LHCN-M2 (cell line): ENCODE measurements at regions not wholly inside any gene's neighbourhood (a gene's known extent, or its start where the extent isn't known, plus 50 kb on each side); places are given as distances from the start of the nearest gene placed in this dataset.
A peak's percentile ranks its signal among the peaks of the same experiment; 100 is the strongest.

ENCODE experiments used
- DNase-seq: peaks from one replicate; pipeline ENCODE4 v3.0.0-alpha.2; 2012; ENCODE audit warnings: low read depth

DNA sequence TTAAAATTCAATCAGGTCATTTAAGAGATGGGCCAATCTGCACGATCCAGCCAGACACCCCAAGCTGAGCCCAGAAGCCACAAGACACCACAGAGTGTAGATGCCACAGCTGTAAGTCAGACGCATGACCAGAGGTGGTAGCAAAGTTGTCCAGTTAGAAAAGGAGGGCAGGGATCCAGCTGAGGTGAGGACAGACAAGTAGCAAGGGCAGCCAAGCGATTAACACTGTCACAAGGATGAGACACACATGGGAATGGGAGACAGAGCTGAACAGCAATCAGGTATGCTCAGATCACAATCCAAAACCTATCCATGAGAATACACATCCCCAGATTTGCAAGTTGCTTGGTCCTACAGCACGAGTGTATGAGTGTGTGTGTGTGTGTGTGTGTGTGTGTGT lies 143.4 kb upstream of the STK17B start:
- DNase-seq: peak; percentile 80

DNA sequence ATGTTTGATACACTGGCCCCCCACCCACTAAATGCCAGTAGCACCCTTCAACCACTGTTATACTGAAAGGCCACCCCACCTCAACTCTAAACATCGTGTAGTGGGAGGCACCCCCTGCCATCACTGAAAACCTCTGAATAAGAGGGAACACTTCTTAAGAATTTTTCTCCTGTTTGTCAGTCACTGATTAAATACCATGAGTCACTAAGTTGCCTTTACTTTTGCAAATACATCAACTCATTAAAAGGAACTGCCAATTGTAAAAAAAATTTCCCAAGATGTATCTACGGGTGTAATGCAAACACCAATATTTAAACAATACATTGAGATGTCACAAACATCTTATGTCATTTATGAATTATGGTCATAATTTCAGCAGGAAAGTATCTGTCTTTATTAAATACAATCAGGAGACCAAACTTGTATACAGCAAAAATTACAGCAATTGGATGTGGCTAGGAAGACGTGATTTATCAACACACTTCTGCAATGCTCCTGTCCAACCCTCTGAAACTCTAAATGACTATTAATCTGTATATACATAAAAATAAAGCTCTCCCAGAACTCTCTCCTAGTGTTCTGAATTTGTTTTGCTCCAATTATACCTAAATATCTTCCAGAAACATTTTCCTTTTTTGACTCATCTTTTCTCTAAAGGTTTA lies 144.1 kb upstream of the STK17B start:
- DNase-seq: peak; percentile 67

DNA sequence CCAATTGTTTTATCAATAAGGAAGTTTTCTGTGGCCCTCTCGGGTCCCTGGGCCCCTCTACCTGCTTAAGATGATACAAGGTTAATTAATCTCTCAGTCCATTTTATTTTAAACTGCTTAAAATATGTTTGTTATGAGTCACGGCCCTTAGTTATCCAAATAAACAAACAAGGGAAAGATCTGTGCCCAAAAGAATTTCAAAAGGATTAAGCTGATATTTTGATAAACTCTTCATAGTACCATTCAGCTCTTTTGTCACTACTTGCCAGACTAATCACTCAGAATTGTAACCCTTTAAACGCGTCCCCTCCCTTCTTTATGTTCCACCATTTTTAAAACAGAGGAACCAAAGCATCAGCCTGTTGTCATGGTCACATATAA lies 144.7 kb upstream of the STK17B start:
- peak; percentile 82 for DNase-seq

DNA sequence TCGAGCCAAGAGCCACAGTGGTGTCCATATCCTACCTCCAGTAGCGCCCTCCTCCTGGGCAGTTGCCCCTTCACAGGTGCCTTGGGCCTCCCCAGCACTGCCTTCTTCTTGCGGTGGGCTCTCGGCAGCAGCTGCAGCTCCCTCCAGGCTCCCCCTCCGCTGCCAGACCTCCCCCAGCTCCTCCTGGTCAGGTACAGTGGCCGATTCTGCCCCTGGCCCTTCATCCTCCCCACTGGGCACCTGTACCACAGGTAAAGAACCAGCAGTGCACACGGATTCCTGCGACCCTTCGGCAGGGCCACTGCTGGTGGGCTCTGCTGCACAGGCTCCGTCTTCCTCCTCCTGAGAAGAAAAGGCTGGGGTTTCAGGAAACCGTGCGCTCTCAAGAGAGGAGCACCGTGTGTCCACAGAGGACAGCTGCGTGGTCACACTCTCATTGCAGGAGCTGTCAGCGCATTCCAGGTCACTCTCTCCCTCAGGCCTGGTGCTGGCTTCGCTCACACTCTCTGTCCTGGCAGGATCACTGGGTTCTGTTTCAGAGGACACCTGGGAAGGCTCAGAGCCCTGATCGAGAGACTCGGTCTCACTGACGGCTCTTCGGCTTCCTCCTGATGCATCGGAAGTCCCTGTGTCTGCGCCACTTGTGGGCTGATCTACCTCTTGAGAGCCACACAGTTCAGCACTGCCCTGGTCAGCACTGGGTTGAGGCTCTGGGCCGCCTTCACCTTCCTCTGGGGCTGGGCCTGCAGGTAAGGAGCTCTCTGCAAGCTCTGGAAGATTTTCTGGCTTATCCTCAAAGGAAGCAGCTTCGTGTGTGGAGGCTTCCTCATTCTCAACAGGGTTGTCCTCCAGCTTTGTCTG lies 147.4 kb upstream of the STK17B start:
- DNase-seq: no peak

DNA sequence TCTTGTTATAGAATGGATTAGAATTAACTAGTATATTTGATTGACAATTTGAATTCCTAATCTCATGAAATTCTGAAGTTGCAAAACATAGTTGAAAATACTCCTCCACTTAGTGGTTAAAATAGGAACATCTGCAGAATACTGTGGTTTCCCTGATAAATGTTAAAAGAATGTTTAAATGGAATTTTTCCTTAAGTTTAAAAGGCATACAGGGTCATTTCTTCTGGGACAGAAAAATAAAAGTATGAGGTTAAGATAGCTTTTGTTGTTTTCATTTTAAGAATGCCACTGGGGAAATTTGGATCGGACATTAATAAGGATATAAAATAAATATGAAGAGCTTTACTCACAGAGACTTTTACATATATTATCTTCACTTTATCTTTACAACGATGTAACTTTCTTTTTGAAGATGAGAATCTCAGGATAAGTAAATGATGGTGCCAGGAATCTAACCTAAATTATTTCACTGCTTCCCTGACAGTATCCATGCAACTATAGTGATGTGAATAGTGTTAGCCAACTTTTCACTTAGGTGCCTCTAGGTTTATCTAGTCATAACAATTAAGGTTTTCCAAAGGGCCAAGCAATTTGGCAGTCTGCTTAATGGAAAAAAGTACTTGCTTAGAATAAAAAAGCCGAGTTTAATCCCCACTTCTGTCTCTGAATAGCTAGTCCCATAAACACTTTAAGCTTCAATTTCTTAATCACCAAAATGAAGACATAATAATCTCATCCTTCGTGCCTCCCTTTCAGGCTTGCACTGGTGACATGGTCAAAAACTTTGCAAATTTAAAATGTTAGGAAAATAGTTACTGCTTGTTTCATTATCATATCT lies 151.8 kb upstream of the STK17B start:
- DNase-seq: peak; percentile 73

DNA sequence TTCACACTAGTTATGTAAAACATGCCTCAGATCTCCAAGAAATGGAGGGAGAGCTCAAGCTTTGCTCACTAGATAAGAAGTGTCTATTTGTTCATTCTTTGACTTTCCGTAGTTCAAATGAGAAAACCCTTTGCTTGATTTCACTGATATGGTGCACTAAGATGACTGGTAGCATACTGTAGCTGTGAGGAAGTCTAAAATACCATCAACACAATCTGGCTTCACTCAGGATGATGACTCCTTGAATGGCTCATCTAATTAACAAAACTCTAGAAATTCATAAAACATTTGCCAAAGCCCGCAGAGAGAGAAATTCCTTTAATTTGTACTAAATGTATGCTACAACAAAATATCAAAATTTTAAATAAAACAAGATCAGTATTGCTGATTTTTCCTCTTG lies 152.8 kb upstream of the STK17B start:
- peak; percentile 15 for DNase-seq

DNA sequence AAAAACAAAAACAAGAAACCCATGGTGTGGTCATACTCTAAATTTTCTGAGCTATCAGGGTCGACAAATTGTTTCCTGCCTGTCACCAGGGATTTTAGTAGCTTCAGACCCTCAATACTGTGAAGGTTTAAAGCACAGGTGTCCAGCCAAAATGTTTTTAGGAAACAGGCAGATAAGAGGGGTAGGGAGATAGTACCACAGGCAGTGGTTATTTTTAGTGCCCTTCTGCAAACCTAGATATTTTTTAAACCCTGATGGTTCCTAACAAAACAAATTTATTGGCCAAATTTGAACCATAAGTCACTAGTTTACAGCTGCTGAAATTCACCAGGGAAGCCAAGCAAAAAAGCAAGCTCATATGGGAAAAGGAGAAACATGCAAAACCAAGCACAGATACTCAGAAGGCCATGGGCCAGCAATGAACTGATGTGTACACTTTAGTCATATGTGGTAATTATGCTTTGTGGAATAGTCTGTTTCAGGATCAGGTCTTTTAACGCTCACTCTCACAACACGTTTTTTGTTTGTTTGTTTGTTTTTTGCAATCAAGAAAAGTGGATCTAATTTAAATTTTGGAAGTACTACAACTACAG lies 156.8 kb upstream of the STK17B start:
- peak; percentile 14 for DNase-seq

DNA sequence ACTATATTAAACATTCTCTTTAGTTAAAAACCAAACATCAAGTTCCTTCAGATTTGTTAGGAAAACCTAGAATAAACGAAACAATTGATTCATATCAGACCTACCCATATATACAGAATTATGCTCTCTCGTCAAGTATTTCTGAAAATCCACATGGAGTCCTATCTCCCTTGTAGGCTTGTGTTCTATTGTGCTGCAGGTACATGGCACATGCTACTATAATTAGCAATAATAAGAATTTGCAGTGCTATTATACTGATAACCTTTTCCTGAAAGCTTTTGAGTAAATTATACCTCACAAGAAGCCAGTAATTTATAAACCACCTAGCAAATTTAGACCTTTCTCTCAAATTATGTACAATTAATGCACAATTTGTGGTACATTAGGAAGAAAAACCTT lies 158.6 kb upstream of the STK17B start:
- DNase-seq: no peak

DNA sequence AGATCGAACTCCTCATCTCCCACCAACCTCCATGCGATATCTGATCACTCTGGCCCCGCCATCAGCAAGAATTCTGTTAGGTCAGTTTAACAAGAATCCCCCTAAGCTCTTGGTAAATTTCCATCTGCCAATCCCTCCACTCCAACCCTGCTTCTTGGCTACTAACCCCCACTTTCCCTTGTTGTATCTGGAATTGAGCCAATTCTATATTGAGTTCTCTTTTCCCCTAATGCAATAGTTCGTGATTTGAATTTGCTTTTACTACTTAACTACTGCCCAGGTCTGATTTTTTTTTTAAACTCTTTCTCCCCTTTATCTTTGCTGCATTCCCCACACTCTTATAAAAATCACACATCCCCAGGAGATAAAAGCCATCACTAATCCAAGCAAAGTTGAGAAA lies 159.3 kb upstream of the STK17B start:
- no peak for DNase-seq

DNA sequence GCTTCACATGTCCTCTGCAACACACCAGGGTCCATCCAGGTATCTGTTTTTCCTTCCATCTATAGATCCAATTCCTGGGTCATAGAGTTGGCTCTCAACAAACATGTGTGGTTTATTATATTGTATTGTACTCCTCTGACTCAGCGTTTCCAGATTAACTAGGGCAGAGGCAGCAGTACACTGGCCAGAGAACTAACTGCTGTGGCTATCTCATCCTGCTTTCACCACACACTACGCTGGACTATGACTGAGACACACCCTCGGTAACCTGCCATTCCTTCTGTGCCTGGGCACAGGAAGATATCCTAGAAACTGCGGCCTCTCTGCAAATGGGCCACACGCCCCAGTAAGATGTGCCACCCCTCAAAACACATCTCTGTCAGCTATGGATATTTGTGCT lies 159.8 kb upstream of the STK17B start:
- peak; percentile 73 for DNase-seq

DNA sequence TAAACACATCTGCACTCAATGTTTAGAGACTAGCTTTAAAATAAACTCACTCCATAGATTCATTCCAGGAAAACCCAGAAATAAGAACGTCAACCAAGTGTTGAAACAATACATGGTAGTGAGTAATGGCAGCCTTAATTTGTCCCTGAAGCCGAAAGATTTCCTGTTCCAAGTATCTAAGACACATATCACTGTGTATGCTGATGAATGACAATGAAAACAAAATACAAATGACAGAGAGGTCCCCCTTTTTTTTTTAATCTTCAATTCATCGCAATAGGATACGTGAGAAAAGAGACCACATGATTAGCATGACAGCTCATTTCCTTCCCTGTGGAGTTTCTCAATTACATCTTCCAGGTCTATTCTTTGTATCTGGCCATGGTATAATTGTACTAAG lies 160.5 kb upstream of the STK17B start:
- DNase-seq: no peak

DNA sequence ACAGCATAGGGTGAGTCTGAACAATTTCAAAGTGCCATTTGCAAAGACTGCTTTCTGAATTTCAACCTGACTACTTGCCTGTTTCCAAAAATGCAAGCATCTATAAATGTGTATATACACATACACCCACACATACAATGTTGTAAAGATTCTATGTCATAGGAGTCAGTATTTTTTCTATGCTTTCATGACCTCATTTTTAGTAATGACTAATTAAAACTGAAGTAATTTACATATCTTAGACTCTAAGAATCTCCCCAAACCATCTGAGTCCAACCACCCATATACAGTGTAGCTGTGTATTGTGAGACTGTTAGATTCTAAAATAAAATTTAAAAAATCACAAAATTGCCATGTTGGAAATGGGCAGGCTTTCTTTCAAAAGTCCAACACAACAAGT lies 162.0 kb upstream of the STK17B start:
- no peak for DNase-seq

DNA sequence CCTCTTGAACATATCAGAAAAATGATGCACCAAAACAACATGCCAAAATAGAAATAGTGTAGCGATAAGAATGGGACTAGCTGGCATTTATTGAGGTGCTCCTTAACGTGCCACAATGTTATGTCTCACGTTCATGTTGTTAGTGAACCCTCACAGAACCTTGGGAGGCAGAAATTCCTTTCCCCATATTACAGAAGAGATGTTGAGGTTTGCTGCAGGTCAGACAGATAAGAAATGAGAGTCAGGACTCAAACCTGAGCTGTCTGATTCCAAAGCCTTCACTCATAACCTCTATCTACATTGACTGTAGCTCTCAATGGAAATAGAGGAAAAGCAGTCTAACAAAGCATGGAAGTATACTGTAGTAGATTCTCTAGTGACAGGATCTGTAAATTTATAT lies 163.3 kb upstream of the STK17B start:
- no peak for DNase-seq

DNA sequence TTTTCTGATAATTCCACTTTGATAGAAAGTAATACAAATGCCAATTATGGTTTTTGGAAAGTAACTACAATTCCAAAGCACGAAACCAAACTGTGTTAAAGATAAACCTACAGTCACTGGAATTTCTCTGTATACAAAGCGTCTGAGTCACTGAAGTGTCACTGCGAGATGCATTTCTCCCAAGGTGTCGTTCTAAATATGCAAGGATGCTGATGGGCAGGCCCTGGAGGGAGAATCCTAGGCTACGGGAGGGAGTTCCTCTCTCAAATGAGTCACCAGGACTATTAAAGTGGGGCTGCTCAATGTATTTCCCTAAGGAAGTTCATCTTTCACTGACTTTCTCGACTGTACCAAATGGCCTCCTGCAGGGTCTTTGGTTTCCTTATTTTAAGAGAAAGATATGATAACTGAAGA lies 163.8 kb upstream of the STK17B start:
- peak; percentile 68 for DNase-seq

DNA sequence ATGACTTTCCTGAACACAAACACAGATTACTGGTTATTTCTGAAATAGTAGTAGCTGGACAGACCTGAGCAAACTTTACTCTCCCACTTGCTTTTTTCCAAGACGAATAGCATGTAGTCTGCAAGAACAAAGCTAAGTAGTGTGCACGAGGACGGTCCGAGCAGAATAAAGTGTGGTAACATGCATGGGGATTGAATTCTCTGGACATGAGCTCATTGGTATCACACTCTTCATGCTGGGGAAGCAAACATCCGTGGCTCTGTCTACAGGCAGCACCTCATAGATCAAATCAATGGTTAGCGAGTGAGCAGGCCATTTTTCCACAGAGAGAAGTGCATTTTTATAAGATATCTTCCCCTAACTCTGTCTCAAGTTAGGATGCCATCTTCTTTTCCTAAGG lies 164.8 kb upstream of the STK17B start:
- DNase-seq: no peak

DNA sequence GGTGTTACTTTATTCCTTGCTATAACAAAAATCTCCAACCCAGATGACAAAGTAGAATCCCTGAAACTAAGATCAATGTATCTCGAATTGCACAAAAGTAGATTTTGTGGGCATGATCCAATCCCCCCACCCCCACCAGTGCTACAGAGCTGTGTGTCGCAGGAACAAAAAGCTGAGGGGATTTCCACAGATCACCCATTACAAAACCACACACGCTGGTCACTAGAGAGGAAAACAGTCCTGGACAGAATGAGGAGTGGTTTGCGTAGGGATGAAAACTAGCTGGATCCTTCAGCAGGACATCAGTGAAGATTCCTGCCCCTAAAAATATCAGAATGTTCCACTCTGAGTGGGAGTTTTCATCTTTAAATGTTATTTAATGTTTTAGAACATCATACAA lies 165.3 kb upstream of the STK17B start:
- DNase-seq: no peak

DNA sequence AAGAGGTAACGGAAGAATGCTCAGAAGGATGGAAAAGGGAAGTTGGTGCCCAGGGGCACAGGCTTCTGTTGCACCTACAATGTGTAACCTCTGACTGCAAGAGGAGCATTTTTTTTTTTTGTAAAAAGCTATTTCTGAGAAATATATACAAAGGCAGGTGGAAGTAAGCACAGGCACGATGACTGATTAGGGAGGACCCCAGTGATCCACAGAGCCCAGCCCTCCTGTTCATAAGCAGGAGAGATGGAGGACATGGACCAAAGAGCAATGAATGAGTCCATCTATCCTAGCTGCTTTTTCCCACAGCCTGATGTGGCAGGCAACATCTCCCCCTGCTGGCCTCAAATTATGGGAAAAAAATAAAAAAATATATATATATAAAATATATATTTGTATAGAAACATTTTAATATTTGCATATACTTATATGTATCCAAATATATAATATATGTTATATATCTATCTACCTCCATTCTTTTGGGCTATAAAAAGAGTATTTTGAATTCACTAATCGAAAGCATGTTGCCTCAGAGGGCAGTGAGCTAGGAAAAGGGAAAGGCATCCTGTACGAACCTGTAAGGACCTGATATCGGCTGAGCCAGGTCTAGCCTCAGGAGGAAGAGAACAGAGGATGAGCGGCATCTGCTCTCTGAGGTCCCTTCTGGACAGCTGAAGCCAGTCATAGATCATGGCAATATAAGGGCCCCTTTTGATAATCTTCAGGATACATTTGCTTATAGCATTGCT lies 166.0 kb upstream of the STK17B start:
- peak; percentile 33 for DNase-seq

DNA sequence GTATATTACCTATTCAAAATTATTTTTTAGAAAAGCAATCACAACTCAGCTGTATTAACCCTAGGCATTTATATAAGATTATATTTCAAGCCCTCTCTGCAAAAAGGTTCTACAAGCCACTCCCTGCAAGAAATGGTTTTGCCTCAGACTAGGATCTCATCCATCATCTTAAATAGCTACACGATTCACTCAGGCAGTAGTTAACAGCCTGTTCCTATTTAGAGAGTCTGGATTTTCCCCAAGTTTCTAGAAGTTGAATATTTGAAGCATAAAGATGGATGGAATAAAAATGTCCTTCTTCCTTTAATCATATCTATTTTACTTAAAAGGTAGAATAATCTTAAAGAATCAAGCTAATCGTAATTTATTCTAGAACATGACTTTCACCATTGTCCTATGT lies 167.1 kb upstream of the STK17B start:
- DNase-seq: no peak

DNA sequence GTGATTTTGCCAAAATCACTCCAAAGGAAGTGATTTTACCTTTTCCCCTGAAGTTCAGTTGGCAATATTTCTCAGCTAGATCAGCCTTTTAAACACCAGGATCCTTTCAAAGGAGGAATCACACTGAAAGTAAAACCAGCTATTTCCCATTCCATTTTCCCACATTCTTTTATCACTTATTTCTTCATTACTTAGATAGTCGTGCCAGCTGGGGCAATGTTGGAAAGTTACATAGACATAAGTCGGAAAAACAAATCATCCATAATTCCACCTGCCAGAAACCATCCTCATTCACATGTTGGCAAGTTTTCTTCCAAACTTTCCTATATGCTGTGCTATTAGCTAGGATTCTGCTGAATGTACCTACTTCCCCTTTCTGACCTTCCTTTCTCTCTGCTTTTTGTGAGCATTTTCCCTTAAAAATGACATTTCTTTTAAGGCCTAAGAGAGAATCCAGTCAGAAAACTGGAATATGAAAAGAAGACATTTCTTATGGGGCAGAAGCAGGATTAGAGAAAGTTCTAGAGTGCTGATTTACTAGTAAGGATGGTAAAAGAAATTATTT lies 170.0 kb upstream of the STK17B start:
- DNase-seq: no peak

DNA sequence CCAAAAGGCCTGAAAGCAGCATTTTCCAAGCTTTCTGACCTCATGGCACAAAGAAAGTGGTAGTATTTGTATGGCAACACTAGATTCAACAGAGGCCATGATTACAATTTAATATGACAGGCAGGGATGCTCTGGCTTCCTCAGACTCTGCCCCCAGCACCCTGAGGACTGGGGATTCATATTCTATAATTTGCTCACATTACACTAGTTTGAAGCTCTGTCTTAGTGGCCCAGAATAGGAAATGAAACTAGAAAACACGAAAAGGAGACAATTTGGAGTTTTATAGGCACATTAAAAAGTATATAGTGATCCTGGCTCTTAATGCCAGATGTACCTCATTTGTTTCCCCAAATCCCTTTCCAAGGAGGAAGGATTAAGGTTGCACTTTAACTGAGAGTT lies 173.0 kb upstream of the STK17B start:
- DNase-seq: no peak

DNA sequence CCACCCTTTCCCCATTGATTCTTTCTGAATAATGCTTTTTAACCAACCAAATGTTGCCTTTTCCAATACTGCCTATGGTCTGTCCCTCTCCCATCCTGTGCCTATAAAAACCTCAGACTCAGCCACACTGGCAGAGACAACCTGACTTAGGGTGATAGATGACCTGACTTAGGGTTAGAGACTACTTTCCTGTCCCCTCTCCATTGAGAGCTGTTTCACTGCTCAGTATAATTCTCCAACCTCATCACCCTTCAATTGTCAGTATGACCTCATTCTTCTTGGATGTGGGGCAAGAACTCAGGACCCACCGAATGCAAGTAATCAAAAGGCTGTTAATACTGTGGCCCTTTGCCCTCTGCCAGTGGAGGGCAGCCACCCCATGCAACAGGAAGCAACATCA lies 182.3 kb upstream of the STK17B start:
- no peak for DNase-seq
